KMS-11 (cell line): ENCODE measurements at regions not wholly inside any gene's neighbourhood (a gene's known extent, or its start where the extent isn't known, plus 50 kb on each side); places are given as distances from the start of the nearest gene placed in this dataset.
A peak's percentile ranks its signal among the peaks of the same experiment; 100 is the strongest.
"Not testable (repeated sequence)": the region's sequence is repeated elsewhere in the genome, so short reads cannot be mapped to it uniquely, and the experiment has no call there.

Experiments
- H2AFZ ChIP-seq: fragments of 200-600 bp; sonication (generic); 2 replicates; pipeline ENCODE4 v1.6.1; 2016; ENCODE audit warnings: antibody characterized with exemption, mixed run types, low read depth
- H3K27ac ChIP-seq: fragments of 200-600 bp; sonication (generic); 2 replicates; pipeline ENCODE4 v1.6.1; 2016; ENCODE audit warnings: mild to moderate bottlenecking, mixed run types
- H3K27me3 ChIP-seq: fragments of 200-600 bp; sonication (generic); 2 replicates; pipeline ENCODE4 v1.6.1; 2017; ENCODE audit warnings: mild to moderate bottlenecking, low read depth, mixed run types, moderate library complexity; ENCODE audit not compliant: insufficient read depth
- H3K36me3 ChIP-seq: fragments of 200-600 bp; sonication (generic); 2 replicates; pipeline ENCODE4 v1.6.1; 2017; ENCODE audit warnings: mild to moderate bottlenecking, mixed run types; ENCODE audit not compliant: insufficient read depth
- H3K4me1 ChIP-seq: fragments of 200-600 bp; sonication (generic); 2 replicates; pipeline ENCODE4 v1.6.1; 2016; ENCODE audit warnings: mild to moderate bottlenecking, low read depth, mixed run types; ENCODE audit not compliant: poor library complexity, severe bottlenecking
- H3K4me2 ChIP-seq: fragments of 200-600 bp; sonication (generic); 2 replicates; pipeline ENCODE4 v1.7.0; 2016; ENCODE audit warnings: mild to moderate bottlenecking, mixed run types
- H3K4me3 ChIP-seq: fragments of 200-600 bp; sonication (generic); IDR thresholded peaks from 2 replicates; pipeline ENCODE4 v1.6.1; 2017; ENCODE audit warnings: low read depth, low read length, mixed read lengths; ENCODE audit not compliant: insufficient read depth
- H3K79me2 ChIP-seq: fragments of 200-600 bp; sonication (generic); 2 replicates; pipeline ENCODE4 v1.6.1; 2016; ENCODE audit warnings: low read depth, mixed run types; ENCODE audit not compliant: insufficient read depth
- H3K9ac ChIP-seq: fragments of 200-600 bp; sonication (generic); 2 replicates; pipeline ENCODE4 v1.6.1; 2016; ENCODE audit warnings: mild to moderate bottlenecking, mixed run types
- H4K20me1 ChIP-seq: fragments of 200-600 bp; sonication (generic); 2 replicates; pipeline ENCODE4 v1.6.1; 2016; ENCODE audit warnings: mild to moderate bottlenecking, mixed run types; ENCODE audit not compliant: insufficient read depth
- CTCF ChIP-seq: fragments of 200-600 bp; sonication (generic); conservative IDR thresholded peaks from 2 replicates; pipeline ENCODE4 v1.6.1; 2017; ENCODE audit warnings: low read depth, mild to moderate bottlenecking, antibody characterized with exemption, low read length, moderate library complexity, mixed read lengths

DNA sequence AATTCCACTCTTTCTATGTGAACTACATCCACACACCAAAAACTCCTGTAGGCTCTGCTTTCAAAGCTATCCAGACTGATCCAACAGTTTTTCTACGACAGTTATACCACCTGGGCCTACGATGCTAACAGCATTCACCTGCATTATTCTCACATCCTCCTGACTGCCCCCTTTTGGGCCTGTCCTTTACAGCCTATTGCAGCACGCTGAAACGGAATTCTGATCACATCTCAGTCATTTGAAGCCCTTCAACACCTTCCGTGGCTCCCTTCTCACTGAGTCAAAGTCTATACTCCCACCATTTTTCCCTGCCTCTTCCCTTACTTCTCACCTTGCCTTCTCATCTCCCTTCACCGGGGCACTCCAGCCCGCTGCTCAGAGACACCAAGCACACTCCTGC lies 791.3 kb upstream of the KIRREL3 start:
- H3K79me2 ChIP-seq: no peaks in the 10 kb centered on the region
- H2AFZ ChIP-seq: no peak overlapping the region
- TF ChIP-seq CTCF: no peak
- H3K4me3 ChIP-seq: no peak overlapping the region
- no peak overlapping the region for H3K9ac ChIP-seq
- H3K27me3 ChIP-seq: no peaks in the 10 kb centered on the region
- no peaks in the 10 kb centered on the region for H4K20me1 ChIP-seq
- no peaks in the 10 kb centered on the region for H3K36me3 ChIP-seq
- H3K4me1 ChIP-seq: no peaks in the 10 kb centered on the region
- H3K27ac ChIP-seq: no peak overlapping the region
- H3K4me2 ChIP-seq: no peak overlapping the region

DNA sequence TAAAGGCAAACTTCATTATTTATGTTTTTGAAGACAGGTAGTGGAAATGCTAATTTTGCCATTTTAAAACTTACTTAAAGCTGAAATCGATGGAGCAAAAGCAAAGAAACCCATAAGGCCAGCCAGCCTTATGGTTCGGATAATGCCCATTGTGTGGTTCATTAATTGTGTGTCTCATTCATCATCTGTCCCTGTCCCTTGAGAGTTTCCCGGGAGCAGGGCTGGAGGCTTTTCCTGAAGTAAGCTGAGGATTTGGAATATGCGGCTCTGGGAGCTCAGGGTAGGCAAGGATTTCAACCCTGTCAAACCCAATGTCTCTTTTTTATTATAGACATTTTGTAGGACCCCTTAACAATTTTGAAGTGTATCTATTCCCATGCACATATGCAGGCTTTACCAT lies 790.0 kb upstream of the KIRREL3 start:
- no peak overlapping the region for H3K4me3 ChIP-seq

GRCh38 chr11:127789927-127790326 lies 789.4 kb upstream of the KIRREL3 start:
- no peaks in the 10 kb centered on the region for H3K4me1 ChIP-seq
- no peaks in the 10 kb centered on the region for H3K36me3 ChIP-seq
- no peaks in the 10 kb centered on the region for H3K79me2 ChIP-seq
- H3K4me2 ChIP-seq: no peak overlapping the region
- H4K20me1 ChIP-seq: no peaks in the 10 kb centered on the region
- peak; percentile 35 for TF ChIP-seq CTCF
- H3K9ac ChIP-seq: no peak overlapping the region
- no peak overlapping the region for H3K4me3 ChIP-seq
- H2AFZ ChIP-seq: no peak overlapping the region
- H3K27me3 ChIP-seq: no peaks in the 10 kb centered on the region
- no peak overlapping the region for H3K27ac ChIP-seq

More for the DNA sequence above, 790.0 kb upstream of the KIRREL3 start:
- TF ChIP-seq CTCF: no peak
- no peak overlapping the region for H3K9ac ChIP-seq
- H3K27ac ChIP-seq: no peak overlapping the region
- no peaks in the 10 kb centered on the region for H3K4me1 ChIP-seq
- no peaks in the 10 kb centered on the region for H3K79me2 ChIP-seq
- no peaks in the 10 kb centered on the region for H3K27me3 ChIP-seq
- no peak overlapping the region for H2AFZ ChIP-seq
- no peak overlapping the region for H3K4me2 ChIP-seq
- no peaks in the 10 kb centered on the region for H3K36me3 ChIP-seq
- no peaks in the 10 kb centered on the region for H4K20me1 ChIP-seq

- H3K4me3 ChIP-seq, H3K79me2 ChIP-seq, H3K27me3 ChIP-seq, H4K20me1 ChIP-seq, H3K4me1 ChIP-seq, H2AFZ ChIP-seq, H3K27ac ChIP-seq, H3K4me2 ChIP-seq, H3K36me3 ChIP-seq, H3K9ac ChIP-seq: not testable (repeated sequence)
Observed at GRCh38 chr11:127772938-127773337, 772.4 kb upstream of the KIRREL3 start.

- not testable (repeated sequence) for H2AFZ ChIP-seq, H4K20me1 ChIP-seq, H3K4me3 ChIP-seq, H3K27ac ChIP-seq, H3K79me2 ChIP-seq, H3K4me2 ChIP-seq, H3K9ac ChIP-seq, H3K36me3 ChIP-seq, H3K4me1 ChIP-seq, H3K27me3 ChIP-seq
Observed at GRCh38 chr11:127768931-127769330, 768.4 kb upstream of the KIRREL3 start.
